ENCODE measurements at regions not wholly inside any gene's neighbourhood (a gene's known extent, or its start where the extent isn't known, plus 50 kb on each side); places are given as distances from the start of the nearest gene placed in this dataset.

DNA sequence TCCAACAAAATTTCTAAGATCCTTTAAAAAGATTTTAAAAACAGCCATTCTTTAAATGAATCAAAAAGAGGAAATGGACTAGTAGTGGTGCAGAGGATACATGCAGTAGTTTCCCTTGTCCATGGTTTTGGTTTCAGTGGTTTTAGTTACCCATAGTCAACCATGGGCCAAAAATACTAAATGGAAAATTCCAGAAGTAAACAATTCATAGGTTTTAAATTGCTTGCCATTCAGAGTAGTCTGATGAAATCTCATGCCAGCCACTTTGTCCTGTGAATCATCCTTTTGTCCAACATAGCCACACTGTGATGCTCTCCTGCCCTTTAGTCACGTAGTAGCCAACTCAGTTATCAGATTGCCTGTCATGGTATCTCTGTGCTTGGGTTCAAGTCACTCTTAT lies 286.1 kb downstream of the ANXA1 start:
- TF ChIP-seq, protein P1, sequence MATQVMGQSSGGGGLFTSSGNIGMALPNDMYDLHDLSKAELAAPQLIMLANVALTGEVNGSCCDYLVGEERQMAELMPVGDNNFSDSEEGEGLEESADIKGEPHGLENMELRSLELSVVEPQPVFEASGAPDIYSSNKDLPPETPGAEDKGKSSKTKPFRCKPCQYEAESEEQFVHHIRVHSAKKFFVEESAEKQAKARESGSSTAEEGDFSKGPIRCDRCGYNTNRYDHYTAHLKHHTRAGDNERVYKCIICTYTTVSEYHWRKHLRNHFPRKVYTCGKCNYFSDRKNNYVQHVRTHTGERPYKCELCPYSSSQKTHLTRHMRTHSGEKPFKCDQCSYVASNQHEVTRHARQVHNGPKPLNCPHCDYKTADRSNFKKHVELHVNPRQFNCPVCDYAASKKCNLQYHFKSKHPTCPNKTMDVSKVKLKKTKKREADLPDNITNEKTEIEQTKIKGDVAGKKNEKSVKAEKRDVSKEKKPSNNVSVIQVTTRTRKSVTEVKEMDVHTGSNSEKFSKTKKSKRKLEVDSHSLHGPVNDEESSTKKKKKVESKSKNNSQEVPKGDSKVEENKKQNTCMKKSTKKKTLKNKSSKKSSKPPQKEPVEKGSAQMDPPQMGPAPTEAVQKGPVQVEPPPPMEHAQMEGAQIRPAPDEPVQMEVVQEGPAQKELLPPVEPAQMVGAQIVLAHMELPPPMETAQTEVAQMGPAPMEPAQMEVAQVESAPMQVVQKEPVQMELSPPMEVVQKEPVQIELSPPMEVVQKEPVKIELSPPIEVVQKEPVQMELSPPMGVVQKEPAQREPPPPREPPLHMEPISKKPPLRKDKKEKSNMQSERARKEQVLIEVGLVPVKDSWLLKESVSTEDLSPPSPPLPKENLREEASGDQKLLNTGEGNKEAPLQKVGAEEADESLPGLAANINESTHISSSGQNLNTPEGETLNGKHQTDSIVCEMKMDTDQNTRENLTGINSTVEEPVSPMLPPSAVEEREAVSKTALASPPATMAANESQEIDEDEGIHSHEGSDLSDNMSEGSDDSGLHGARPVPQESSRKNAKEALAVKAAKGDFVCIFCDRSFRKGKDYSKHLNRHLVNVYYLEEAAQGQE (IDR thresholded peaks at IDR 0.05; ENCODE audit: insufficient read depth in 1 of 2, low read depth in 2 of 2, low read length in 2 of 2): no peak
- TF ChIP-seq POLR2AphosphoS5 (IDR thresholded peaks at IDR 0.05; ENCODE audit: low read depth, low read length) (no peak), SIN3A (IDR thresholded peaks at IDR 0.05; ENCODE audit: borderline replicate concordance, insufficient read depth, low read length) (no peak)

Data from PFSK-1 (cell line).